ENCODE measurements at regions not wholly inside any gene's neighbourhood (a gene's known extent, or its start where the extent isn't known, plus 50 kb on each side); places are given as distances from the start of the nearest gene placed in this dataset.

- peaks cover 13% of the 10 kb centered on the region for H3K4me1 ChIP-seq (ENCODE audit: low read depth)
- TF ChIP-seq CTCF (IDR thresholded peaks at IDR 0.05; ENCODE audit: low read depth, low read length): no peak
- no peak overlapping the region for H3K27ac ChIP-seq
- H3K9me3 ChIP-seq (ENCODE audit: low read depth): no peaks in the 10 kb centered on the region
- no peaks in the 10 kb centered on the region for H3K36me3 ChIP-seq
- no peaks in the 10 kb centered on the region for H3K27me3 ChIP-seq
- H3K4me3 ChIP-seq: no peak overlapping the region
- DNase-seq (ENCODE audit: low read depth in 1 of 2, low spot score in 1 of 2): no peak
Measured at GRCh38 chr2:172248785-172249187, 146.1 kb upstream of the DLX2 start.

GRCh38 chr2:172249334-172249733, 146.6 kb upstream of the DLX2 start:
- Histone ChIP-seq H3K9me3 (ENCODE audit: low read depth) (no peaks in the 10 kb centered on the region), H3K4me3 (no peak overlapping the region), H3K27ac (no peak overlapping the region), H3K36me3 (no peaks in the 10 kb centered on the region), H3K27me3 (no peaks in the 10 kb centered on the region), H3K4me1 (ENCODE audit: low read depth) (peaks cover 13% of the 10 kb centered on the region)
- TF ChIP-seq CTCF (IDR thresholded peaks at IDR 0.05; ENCODE audit: low read depth, low read length): no peak
- no peak for DNase-seq (ENCODE audit: low read depth in 1 of 2, low spot score in 1 of 2)

GRCh38 chr2:172249986-172250385, 147.3 kb upstream of the DLX2 start:
- H3K36me3 ChIP-seq: no peaks in the 10 kb centered on the region

GRCh38 chr2:172251231-172251630, 148.5 kb upstream of the DLX2 start:
- H3K4me3 ChIP-seq: no peak overlapping the region
- no peaks in the 10 kb centered on the region for H3K36me3 ChIP-seq
- no peaks in the 10 kb centered on the region for H3K27me3 ChIP-seq
- H3K27ac ChIP-seq: no peak overlapping the region
- DNase-seq (ENCODE audit: low read depth in 1 of 2, low spot score in 1 of 2): no peak
- no peak for TF ChIP-seq CTCF (IDR thresholded peaks at IDR 0.05; ENCODE audit: low read depth, low read length)
- peaks cover 3% of the 10 kb centered on the region for H3K4me1 ChIP-seq (ENCODE audit: low read depth)
- no peaks in the 10 kb centered on the region for H3K9me3 ChIP-seq (ENCODE audit: low read depth)

More at GRCh38 chr2:172249986-172250385, 147.3 kb upstream of the DLX2 start:
- DNase-seq (ENCODE audit: low read depth in 1 of 2, low spot score in 1 of 2): peak in 1 of 2 donors; percentile 57
- TF ChIP-seq CTCF (IDR thresholded peaks at IDR 0.05; ENCODE audit: low read depth, low read length): no peak
- Histone ChIP-seq H3K27me3 (no peaks in the 10 kb centered on the region), H3K4me1 (ENCODE audit: low read depth) (peaks cover 10% of the 10 kb centered on the region), H3K4me3 (no peak overlapping the region), H3K27ac (no peak overlapping the region), H3K9me3 (ENCODE audit: low read depth) (no peaks in the 10 kb centered on the region)

- H3K27ac ChIP-seq: no peak overlapping the region
- no peak for DNase-seq (ENCODE audit: low read depth in 1 of 2, low spot score in 1 of 2)
Measured at GRCh38 chr2:172252154-172252553, 149.5 kb upstream of the DLX2 start.

More at GRCh38 chr2:172252154-172252553, 149.5 kb upstream of the DLX2 start:
- H3K9me3 ChIP-seq (ENCODE audit: low read depth): no peaks in the 10 kb centered on the region
- no peaks in the 10 kb centered on the region for H3K36me3 ChIP-seq
- no peaks in the 10 kb centered on the region for H3K4me1 ChIP-seq (ENCODE audit: low read depth)
- no peak overlapping the region for H3K4me3 ChIP-seq
- H3K27me3 ChIP-seq: no peaks in the 10 kb centered on the region
- no peak for TF ChIP-seq CTCF (IDR thresholded peaks at IDR 0.05; ENCODE audit: low read depth, low read length)

All from cardiac muscle cell (in vitro differentiated cells and primary cell).